ENCODE measurements at regions not wholly inside any gene's neighbourhood (a gene's known extent, or its start where the extent isn't known, plus 50 kb on each side); places are given as distances from the start of the nearest gene placed in this dataset.

DNA sequence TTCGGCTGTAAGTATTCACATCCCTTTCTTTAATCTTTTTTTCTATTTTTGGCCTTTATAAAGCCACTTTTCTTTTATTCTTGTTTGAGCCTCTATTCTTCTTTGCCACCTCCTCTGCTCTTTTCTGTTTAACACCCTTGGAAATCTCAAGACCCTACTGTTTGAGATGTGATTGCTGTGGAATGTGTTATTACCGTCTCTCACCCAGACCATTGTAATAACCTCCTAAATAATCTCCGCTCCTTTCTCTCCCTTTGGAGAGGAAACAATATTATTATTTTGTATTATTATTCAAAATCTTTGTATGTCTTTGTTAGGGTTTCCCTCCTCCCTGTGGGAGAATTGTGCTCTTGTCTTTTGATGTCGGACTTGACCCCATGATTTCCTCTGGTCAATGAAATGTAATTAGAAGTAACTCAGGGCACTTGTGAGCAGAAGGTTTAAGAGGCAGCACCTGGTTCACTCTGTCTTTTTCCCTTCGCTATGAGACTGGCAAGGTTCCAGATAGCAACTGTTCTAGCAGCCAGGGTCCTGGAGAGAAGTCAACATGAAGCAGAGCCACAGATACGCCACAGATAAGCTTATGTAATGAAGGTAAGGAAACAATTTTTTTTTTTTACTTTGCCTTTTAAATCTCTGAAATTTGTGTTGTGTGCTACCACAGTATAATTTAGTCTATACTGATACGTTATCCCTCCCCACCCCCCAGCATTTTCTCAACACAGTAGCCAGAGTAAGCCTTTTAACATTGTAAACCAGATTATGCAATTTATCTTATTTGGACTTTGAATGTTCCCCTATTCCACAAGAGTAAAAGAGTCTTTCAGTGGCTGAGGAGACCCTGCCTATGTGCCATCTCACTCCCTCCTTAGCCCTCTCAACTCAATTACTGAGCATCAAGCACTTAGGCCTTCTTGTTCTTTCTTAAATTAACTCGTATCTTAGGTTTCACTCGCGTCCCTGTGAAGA, 601.2 kb upstream of the ZNF804A start:
- TF ChIP-seq TCF12 (IDR thresholded peaks at IDR 0.05; ENCODE audit: low read depth): peak; percentile 36; the same call in 1 of the 2 replicates
- TF ChIP-seq, protein P1, sequence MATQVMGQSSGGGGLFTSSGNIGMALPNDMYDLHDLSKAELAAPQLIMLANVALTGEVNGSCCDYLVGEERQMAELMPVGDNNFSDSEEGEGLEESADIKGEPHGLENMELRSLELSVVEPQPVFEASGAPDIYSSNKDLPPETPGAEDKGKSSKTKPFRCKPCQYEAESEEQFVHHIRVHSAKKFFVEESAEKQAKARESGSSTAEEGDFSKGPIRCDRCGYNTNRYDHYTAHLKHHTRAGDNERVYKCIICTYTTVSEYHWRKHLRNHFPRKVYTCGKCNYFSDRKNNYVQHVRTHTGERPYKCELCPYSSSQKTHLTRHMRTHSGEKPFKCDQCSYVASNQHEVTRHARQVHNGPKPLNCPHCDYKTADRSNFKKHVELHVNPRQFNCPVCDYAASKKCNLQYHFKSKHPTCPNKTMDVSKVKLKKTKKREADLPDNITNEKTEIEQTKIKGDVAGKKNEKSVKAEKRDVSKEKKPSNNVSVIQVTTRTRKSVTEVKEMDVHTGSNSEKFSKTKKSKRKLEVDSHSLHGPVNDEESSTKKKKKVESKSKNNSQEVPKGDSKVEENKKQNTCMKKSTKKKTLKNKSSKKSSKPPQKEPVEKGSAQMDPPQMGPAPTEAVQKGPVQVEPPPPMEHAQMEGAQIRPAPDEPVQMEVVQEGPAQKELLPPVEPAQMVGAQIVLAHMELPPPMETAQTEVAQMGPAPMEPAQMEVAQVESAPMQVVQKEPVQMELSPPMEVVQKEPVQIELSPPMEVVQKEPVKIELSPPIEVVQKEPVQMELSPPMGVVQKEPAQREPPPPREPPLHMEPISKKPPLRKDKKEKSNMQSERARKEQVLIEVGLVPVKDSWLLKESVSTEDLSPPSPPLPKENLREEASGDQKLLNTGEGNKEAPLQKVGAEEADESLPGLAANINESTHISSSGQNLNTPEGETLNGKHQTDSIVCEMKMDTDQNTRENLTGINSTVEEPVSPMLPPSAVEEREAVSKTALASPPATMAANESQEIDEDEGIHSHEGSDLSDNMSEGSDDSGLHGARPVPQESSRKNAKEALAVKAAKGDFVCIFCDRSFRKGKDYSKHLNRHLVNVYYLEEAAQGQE (IDR thresholded peaks at IDR 0.05; ENCODE audit: low read depth): no peak
- TF ChIP-seq EP300 (IDR thresholded peaks at IDR 0.05; ENCODE audit: borderline replicate concordance): no peak; the same call in 1 of the 2 replicates
- TF ChIP-seq TAF1 (IDR thresholded peaks at IDR 0.05; ENCODE audit: low read depth): no peak
- no peak for TF ChIP-seq RAD21 (IDR thresholded peaks at IDR 0.05; ENCODE audit: low read depth)
